HepG2 (cell line): ENCODE measurements at regions not wholly inside any gene's neighbourhood (a gene's known extent, or its start where the extent isn't known, plus 50 kb on each side); places are given as distances from the start of the nearest gene placed in this dataset.

Experiments
- KDM5A ChIP-seq: fragments of 200-600 bp; sonication (generic); IDR thresholded peaks from 2 replicates; pipeline ENCODE4 v1.7.0; 2018; ENCODE audit warnings: antibody characterized with exemption, mild to moderate bottlenecking, low read length, borderline replicate concordance
- KLF6 ChIP-seq: IDR thresholded peaks from 2 replicates; pipeline ENCODE4 v1.8.0; 2016; ENCODE audit warnings: missing biosample characterization, missing genetic modification reagents
- MATR3 ChIP-seq: sonication (generic); formaldehyde crosslinking; IDR thresholded peaks from 2 replicates; pipeline ENCODE4 v1.4.0; 2020; ENCODE audit warnings: missing genetic modification reagents
- NBN ChIP-seq: fragments of 450-650 bp; conservative IDR thresholded peaks from 2 replicates; pipeline ENCODE4 v1.6.1; 2017
- NKX3-1 ChIP-seq: sonication (generic); formaldehyde crosslinking; IDR thresholded peaks from 2 replicates; pipeline ENCODE4 v1.5.0; 2020; ENCODE audit warnings: missing genetic modification reagents
- ZBTB20 ChIP-seq: sonication (generic); formaldehyde crosslinking; IDR thresholded peaks from 2 replicates; pipeline ENCODE4 v1.8.1; 2023; ENCODE audit warnings: missing genetic modification reagents, low read depth, mild to moderate bottlenecking, borderline replicate concordance
- ZNF230 ChIP-seq: sonication (generic); formaldehyde crosslinking; IDR thresholded peaks from 2 replicates; pipeline ENCODE4 v1.4.0; 2020; ENCODE audit warnings: mild to moderate bottlenecking, missing genetic modification reagents
- ZNF549 ChIP-seq: sonication (generic); formaldehyde crosslinking; IDR thresholded peaks from 2 replicates; pipeline ENCODE4 v1.5.0; 2020; ENCODE audit warnings: missing genetic modification reagents
- ZSCAN29 ChIP-seq: sonication (generic); formaldehyde crosslinking; conservative IDR thresholded peaks from 2 replicates; pipeline ENCODE4 v1.4.0; 2020; ENCODE audit warnings: mild to moderate bottlenecking, missing genetic modification reagents
- TF ChIP-seq, protein P1 (sequence below): sonication (generic); formaldehyde crosslinking; IDR thresholded peaks from 2 replicates; pipeline ENCODE4 v1.5.1; 2020; ENCODE audit warnings: mild to moderate bottlenecking, missing genetic modification reagents, borderline replicate concordance
- TF ChIP-seq, protein P2 (sequence below): sonication (generic); formaldehyde crosslinking; conservative IDR thresholded peaks from 2 replicates; pipeline ENCODE4 v1.4.0; 2020; ENCODE audit warnings: missing genetic modification reagents
- TF ChIP-seq, protein P3 (sequence below): sonication (generic); formaldehyde crosslinking; IDR thresholded peaks from 2 replicates; pipeline ENCODE4 v1.4.0; 2020; ENCODE audit warnings: missing genetic modification reagents, borderline replicate concordance
- TF ChIP-seq, protein P4 (sequence below): sonication (generic); formaldehyde crosslinking; IDR thresholded peaks from 2 replicates; pipeline ENCODE4 v1.4.0; 2020; ENCODE audit warnings: missing genetic modification reagents

DNA sequence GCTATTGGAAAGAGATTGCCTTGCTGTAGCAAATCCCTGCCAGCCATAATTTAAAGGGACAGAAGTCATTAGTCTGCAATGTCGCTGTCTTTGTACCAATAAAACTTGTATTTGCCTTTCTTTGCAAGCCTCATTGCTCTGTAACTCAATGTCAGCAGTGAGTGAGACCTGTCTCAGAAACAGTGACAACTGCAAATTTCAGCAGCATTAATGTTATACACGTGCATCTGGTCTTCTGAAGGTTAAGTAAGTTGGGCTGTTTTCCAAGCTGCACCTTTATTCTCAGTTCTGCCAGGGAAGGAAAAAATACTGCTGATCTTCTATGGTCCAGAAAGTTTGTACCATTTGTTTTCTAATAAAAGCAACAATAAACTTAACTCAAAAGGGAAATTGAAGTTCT lies 543.1 kb downstream of the TRIML1 start (continued):
- TF ChIP-seq, protein P1, sequence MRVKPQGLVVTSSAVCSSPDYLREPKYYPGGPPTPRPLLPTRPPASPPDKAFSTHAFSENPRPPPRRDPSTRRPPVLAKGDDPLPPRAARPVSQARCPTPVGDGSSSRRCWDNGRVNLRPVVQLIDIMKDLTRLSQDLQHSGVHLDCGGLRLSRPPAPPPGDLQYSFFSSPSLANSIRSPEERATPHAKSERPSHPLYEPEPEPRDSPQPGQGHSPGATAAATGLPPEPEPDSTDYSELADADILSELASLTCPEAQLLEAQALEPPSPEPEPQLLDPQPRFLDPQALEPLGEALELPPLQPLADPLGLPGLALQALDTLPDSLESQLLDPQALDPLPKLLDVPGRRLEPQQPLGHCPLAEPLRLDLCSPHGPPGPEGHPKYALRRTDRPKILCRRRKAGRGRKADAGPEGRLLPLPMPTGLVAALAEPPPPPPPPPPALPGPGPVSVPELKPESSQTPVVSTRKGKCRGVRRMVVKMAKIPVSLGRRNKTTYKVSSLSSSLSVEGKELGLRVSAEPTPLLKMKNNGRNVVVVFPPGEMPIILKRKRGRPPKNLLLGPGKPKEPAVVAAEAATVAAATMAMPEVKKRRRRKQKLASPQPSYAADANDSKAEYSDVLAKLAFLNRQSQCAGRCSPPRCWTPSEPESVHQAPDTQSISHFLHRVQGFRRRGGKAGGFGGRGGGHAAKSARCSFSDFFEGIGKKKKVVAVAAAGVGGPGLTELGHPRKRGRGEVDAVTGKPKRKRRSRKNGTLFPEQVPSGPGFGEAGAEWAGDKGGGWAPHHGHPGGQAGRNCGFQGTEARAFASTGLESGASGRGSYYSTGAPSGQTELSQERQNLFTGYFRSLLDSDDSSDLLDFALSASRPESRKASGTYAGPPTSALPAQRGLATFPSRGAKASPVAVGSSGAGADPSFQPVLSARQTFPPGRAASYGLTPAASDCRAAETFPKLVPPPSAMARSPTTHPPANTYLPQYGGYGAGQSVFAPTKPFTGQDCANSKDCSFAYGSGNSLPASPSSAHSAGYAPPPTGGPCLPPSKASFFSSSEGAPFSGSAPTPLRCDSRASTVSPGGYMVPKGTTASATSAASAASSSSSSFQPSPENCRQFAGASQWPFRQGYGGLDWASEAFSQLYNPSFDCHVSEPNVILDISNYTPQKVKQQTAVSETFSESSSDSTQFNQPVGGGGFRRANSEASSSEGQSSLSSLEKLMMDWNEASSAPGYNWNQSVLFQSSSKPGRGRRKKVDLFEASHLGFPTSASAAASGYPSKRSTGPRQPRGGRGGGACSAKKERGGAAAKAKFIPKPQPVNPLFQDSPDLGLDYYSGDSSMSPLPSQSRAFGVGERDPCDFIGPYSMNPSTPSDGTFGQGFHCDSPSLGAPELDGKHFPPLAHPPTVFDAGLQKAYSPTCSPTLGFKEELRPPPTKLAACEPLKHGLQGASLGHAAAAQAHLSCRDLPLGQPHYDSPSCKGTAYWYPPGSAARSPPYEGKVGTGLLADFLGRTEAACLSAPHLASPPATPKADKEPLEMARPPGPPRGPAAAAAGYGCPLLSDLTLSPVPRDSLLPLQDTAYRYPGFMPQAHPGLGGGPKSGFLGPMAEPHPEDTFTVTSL (CRISPR knock-in tag) = no peak
- TF ChIP-seq ZNF549 (CRISPR knock-in tag) (no peak), NBN (no peak), KDM5A (no peak), ZNF230 (CRISPR knock-in tag) (no peak), ZSCAN29 (CRISPR knock-in tag) (no peak), KLF6 (no peak), ZBTB20 (CRISPR knock-in tag) (no peak), MATR3 (CRISPR knock-in tag) (no peak), NKX3-1 (CRISPR knock-in tag) (no peak)
- TF ChIP-seq, protein P2, sequence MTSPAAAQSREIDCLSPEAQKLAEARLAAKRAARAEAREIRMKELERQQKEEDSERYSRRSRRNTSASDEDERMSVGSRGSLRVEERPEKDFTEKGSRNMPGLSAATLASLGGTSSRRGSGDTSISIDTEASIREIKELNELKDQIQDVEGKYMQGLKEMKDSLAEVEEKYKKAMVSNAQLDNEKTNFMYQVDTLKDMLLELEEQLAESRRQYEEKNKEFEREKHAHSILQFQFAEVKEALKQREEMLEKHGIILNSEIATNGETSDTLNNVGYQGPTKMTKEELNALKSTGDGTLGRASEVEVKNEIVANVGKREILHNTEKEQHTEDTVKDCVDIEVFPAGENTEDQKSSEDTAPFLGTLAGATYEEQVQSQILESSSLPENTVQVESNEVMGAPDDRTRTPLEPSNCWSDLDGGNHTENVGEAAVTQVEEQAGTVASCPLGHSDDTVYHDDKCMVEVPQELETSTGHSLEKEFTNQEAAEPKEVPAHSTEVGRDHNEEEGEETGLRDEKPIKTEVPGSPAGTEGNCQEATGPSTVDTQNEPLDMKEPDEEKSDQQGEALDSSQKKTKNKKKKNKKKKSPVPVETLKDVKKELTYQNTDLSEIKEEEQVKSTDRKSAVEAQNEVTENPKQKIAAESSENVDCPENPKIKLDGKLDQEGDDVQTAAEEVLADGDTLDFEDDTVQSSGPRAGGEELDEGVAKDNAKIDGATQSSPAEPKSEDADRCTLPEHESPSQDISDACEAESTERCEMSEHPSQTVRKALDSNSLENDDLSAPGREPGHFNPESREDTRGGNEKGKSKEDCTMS (CRISPR knock-in tag) = no peak
- TF ChIP-seq, protein P3, sequence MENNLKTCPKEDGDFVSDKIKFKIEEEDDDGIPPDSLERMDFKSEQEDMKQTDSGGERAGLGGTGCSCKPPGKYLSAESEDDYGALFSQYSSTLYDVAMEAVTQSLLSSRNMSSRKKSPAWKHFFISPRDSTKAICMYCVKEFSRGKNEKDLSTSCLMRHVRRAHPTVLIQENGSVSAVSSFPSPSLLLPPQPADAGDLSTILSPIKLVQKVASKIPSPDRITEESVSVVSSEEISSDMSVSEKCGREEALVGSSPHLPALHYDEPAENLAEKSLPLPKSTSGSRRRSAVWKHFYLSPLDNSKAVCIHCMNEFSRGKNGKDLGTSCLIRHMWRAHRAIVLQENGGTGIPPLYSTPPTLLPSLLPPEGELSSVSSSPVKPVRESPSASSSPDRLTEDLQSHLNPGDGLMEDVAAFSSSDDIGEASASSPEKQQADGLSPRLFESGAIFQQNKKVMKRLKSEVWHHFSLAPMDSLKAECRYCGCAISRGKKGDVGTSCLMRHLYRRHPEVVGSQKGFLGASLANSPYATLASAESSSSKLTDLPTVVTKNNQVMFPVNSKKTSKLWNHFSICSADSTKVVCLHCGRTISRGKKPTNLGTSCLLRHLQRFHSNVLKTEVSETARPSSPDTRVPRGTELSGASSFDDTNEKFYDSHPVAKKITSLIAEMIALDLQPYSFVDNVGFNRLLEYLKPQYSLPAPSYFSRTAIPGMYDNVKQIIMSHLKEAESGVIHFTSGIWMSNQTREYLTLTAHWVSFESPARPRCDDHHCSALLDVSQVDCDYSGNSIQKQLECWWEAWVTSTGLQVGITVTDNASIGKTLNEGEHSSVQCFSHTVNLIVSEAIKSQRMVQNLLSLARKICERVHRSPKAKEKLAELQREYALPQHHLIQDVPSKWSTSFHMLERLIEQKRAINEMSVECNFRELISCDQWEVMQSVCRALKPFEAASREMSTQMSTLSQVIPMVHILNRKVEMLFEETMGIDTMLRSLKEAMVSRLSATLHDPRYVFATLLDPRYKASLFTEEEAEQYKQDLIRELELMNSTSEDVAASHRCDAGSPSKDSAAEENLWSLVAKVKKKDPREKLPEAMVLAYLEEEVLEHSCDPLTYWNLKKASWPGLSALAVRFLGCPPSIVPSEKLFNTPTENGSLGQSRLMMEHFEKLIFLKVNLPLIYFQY = no peak
- TF ChIP-seq, protein P4, sequence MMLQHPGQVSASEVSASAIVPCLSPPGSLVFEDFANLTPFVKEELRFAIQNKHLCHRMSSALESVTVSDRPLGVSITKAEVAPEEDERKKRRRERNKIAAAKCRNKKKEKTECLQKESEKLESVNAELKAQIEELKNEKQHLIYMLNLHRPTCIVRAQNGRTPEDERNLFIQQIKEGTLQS = no peak
